IPS-18c (cell line): ENCODE measurements at regions not wholly inside any gene's neighbourhood (a gene's known extent, or its start where the extent isn't known, plus 50 kb on each side); places are given as distances from the start of the nearest gene placed in this dataset.

Experiments
- H3K4me3 ChIP-seq: 2 replicates; pipeline ENCODE4 v1.7.0; 2013; ENCODE audit warnings: low read depth, mild to moderate bottlenecking, low read length, moderate library complexity; ENCODE audit not compliant: insufficient read depth
- H3K9me3 ChIP-seq: one replicate; pipeline ENCODE4 v1.6.1; 2013; ENCODE audit warnings: mild to moderate bottlenecking, low read length, moderate library complexity; ENCODE audit not compliant: control insufficient read depth, insufficient read depth

DNA sequence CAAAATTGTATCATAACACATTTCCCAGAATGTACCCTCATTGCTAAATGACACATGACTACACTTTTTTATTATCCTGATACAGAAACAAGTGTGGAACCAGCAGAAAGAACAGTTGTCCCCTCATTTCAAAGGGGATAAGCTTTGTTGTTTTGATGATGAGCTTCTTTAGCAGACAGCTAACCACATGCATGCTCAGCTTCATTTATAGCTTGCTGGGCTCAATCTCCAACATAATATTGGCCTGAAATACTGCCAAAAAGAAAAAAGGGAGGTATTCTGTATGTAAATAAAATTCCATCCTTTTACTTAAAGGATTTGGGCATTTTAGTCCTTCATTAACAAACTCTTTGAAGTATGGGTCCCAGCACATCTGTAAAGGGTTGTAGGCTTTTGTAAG lies 120.4 kb downstream of the SPATA31D1 start:
- no peaks in the 10 kb centered on the region for H3K9me3 ChIP-seq

GRCh38 chr9:82109626-82110025 lies 121.1 kb downstream of the SPATA31D1 start:
- Histone ChIP-seq H3K9me3 (no peaks in the 10 kb centered on the region), H3K4me3 (no peak overlapping the region)

More for the DNA sequence above, 120.4 kb downstream of the SPATA31D1 start:
- H3K4me3 ChIP-seq, result no peak overlapping the region

DNA sequence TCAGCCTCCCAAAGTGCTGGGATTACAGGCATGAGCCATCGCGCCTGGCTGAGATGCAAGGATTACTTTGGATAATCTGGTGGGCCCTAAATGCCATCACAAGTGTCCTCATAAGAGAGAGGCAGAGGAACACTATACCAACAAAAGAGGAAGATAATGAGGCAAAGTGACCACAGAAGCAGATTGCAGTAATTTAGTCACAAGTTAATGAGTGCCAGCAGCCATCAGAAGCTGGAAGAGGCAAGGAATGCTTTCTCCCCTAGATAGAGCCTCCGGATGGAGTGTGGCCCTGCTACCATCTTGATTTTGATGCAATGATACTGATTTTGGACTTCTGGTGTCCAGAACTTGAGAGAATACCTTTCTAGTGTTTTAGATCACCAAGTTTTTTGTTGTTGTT lies 122.3 kb downstream of the SPATA31D1 start:
- no peaks in the 10 kb centered on the region for H3K9me3 ChIP-seq
- H3K4me3 ChIP-seq, result no peak overlapping the region

DNA sequence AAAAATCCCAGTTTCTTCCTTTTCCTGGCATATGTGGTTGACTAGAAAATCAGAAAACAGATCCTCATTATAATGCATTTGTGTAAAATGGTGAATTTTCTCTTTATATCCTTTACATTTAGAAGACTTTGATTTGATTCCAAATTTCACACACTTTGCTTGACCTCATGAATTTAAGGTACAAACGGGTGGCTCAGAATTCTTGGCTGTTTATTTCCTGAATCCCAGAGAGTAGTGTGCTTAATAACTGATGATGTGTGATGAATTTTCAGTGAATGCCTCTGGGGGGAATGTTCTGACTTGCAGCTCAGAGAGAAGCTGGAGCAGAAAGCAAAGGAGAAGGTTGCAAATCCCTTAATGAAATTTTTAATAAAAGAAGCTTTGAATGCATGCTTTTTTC lies 126.8 kb downstream of the SPATA31D1 start:
- no peak overlapping the region for H3K4me3 ChIP-seq
- no peaks in the 10 kb centered on the region for H3K9me3 ChIP-seq

DNA sequence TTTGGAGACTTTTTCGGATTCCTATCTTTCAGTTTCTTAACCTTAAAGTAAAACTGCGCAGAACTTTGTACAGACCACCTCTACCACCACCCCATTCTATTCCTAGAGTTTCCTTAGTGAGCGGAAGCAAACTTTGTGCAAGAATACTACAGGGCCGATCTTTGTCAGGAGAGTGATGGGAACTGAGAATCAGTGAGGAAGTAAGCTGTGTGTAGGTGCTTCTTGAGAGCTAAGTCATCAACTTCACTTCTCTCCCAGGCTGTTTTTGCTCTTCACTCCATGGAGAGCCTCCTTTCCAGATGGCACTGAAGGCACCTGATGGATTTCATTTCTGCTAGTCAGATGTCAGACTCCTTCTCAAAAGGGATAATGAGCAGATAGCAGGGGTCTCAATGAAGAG lies 127.3 kb downstream of the SPATA31D1 start:
- Histone ChIP-seq H3K9me3 (no peaks in the 10 kb centered on the region), H3K4me3 (no peak overlapping the region)

DNA sequence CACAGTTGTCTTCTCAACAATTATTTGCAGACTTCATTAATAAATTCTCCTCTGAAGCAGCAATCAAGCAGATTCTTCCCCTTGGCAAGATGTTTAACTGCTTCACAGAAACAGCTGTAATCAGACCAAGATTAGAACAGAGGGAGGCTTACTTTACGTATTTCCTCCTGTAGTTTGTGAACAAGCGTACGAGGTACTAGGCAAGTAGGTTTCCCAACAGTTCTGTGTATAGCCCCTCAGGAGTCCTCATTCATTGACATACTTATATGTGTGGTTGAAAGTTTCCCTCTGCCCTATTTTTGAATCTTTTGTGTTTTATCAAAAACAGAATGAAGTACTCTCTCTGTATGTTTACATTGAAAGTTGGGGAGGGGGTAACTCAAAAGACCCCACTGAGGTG lies 128.0 kb downstream of the SPATA31D1 start:
- Histone ChIP-seq H3K9me3 (no peaks in the 10 kb centered on the region), H3K4me3 (no peak overlapping the region)

- no peaks in the 10 kb centered on the region for H3K9me3 ChIP-seq
- no peak overlapping the region for H3K4me3 ChIP-seq
These were observed 128.6 kb downstream of the SPATA31D1 start for GRCh38 chr9:82117026-82117811.

DNA sequence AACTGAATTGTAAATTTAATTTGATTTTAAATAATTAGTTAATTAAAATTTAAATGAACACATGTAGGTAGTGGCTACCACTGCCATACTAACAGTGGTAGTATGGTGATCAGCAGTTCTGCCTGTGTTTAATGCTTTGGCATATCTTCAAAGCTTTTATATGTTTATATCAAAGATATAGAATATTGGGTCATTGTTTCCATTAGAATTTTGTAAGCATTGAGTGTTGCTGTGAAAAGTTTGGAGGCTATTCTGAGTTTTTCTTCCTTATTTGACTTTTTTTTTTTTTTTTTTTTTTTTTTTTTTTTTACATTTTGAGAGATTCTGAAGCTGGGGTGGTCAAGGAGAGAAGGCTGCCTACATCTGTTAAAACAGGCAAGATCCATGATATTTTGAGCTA lies 134.2 kb downstream of the SPATA31D1 start:
- Histone ChIP-seq H3K4me3 (no peak overlapping the region), H3K9me3 (no peaks in the 10 kb centered on the region)

- no peaks in the 10 kb centered on the region for H3K9me3 ChIP-seq
These were observed 135.5 kb downstream of the SPATA31D1 start for GRCh38 chr9:82124090-82124489.

DNA sequence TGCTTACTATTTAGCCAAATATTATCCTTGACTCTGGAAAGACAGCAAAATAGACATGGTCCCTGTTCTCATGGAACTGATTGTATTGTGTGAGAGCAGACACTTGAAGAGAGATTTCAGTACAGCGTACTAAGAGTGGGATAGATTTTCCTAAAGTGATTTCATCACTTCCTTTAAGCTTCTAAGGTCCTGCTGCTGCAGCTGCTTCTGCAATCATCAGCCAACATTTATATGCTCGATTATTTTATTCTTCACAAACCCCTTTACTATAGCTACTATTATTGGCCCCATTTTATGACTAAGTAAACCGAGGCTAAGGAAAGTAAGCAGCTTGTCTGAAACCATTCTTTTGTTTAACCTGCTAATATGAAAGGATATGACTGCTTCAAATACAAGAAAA lies 137.7 kb downstream of the SPATA31D1 start:
- H3K9me3 ChIP-seq, result no peaks in the 10 kb centered on the region

More at GRCh38 chr9:82124090-82124489, 135.5 kb downstream of the SPATA31D1 start:
- H3K4me3 ChIP-seq, result no peak overlapping the region

GRCh38 chr9:82127465-82127864 lies 138.9 kb downstream of the SPATA31D1 start:
- H3K9me3 ChIP-seq, result no peaks in the 10 kb centered on the region
- no peak overlapping the region for H3K4me3 ChIP-seq

More for the DNA sequence above, 137.7 kb downstream of the SPATA31D1 start:
- no peak overlapping the region for H3K4me3 ChIP-seq

DNA sequence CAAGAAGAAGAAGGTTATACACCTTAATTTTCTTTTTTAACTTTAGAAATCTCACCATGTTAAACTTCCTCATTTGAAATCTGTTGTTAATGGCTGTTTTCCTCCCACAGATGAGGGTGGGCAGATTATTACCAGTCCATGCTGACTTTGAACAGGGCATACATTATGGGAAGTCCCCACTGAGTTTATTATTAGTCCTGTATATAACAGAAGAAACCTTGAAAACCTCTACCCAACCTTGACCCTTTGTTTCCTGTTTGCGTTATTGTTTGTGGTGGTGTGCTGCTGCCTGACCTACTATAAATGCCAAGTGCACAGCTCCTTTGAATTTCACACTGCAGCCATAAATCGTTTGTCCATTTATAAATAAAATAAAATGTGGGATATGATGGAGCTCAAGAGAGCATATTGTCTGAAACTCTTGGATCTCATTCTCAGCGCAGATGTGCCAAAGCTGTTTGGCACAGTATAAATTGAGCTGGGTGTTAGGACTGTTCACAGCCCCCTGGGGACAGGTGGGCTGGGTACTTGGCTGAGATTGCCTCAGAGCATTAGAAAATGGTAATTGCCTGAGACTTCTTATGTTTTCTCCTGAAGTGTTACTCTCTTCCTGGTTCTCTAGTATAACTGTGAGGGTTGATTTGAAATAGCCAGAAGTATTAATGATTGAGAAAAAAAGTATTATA lies 139.6 kb downstream of the SPATA31D1 start:
- Histone ChIP-seq H3K9me3 (no peaks in the 10 kb centered on the region), H3K4me3 (no peak overlapping the region)

DNA sequence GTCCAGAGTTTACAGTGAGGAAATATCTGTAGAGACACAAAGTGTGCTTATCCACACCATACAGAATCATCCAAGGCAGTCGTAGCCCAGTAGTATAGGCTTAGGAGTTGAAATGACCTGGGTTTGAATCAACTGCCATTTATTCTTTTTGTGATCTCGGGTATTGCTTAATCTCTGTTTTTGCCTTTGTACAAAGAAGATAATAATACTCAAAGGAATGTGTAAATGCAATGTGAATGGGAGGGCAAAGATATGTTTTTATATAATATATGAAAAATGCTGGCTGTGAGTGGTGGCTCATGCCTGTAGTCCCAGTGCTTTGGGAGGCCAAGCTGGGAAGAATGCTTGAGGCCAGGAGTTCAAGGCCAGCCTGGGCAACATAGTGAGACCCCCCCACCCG lies 141.1 kb downstream of the SPATA31D1 start:
- Histone ChIP-seq H3K4me3 (no peak overlapping the region), H3K9me3 (no peaks in the 10 kb centered on the region)

- Histone ChIP-seq H3K9me3 (no peaks in the 10 kb centered on the region), H3K4me3 (no peak overlapping the region)
These were observed 141.9 kb downstream of the SPATA31D1 start for GRCh38 chr9:82130331-82131042.

DNA sequence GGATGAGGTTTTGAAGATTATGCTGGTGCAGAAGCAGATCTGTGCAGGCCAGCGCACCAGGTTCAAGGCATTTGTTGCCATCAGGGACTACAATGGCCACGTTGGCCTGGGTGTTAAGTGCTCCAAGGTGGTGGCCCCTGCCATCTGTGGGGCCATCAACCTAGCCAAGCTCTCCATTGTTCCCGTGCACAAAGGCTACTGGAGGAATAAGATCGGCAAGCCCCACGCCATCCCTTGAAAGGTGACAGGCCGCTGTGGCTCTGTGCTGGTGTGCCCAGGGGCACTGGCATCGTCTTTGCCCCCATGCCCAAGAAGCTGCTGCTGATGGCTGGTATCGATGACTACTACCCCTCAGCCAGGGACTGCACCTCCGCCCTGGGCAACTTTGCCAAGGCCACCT lies 142.5 kb downstream of the SPATA31D1 start:
- H3K9me3 ChIP-seq, result no peaks in the 10 kb centered on the region
- no peak overlapping the region for H3K4me3 ChIP-seq

DNA sequence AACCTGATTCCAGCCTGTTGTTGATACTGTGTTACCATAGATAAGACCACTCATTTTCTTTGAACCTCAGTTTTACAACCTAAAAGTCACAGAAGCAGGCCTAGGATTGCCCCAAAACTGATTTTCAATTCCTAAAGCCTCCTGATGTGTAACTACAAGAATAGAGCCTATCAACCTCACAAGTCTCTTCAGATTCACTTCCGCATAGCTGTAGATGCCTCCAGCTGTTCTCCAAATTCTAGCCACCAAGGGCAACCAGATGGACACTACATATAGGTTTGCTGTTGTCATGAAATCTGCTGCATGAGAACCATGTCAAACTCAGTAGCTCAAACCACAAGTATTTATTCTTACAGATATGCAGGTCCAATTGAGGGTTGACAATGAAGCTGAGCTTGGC lies 143.5 kb downstream of the SPATA31D1 start:
- Histone ChIP-seq H3K9me3 (no peaks in the 10 kb centered on the region), H3K4me3 (no peak overlapping the region)

DNA sequence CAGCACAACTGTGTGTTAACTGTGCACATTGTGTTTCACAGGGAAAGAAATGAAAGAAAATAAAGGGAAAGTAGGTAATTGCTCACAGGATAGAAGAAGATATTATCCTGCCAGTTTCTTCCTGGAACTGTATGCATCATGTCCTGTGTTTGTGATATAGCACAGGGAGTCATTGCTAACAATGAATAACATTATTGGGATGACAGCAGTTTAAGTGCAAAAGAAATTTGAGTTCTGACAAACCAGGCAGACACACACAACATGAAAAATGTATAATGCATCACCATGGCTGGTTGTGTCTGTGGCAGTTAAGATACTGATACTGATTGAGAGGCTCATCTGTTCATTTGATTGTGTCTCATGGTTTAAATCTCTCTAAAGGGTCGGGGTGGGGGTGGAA lies 145.4 kb downstream of the SPATA31D1 start:
- Histone ChIP-seq H3K4me3 (no peak overlapping the region), H3K9me3 (no peaks in the 10 kb centered on the region)

- no peak overlapping the region for H3K4me3 ChIP-seq
- H3K9me3 ChIP-seq, result no peaks in the 10 kb centered on the region
These were observed 146.5 kb downstream of the SPATA31D1 start for GRCh38 chr9:82135106-82135505.
